ENCODE measurements at regions not wholly inside any gene's neighbourhood (a gene's known extent, or its start where the extent isn't known, plus 50 kb on each side); places are given as distances from the start of the nearest gene placed in this dataset.
"Not testable (repeated sequence)": the region's sequence is repeated elsewhere in the genome, so short reads cannot be mapped to it uniquely, and the experiment has no call there.

DNA sequence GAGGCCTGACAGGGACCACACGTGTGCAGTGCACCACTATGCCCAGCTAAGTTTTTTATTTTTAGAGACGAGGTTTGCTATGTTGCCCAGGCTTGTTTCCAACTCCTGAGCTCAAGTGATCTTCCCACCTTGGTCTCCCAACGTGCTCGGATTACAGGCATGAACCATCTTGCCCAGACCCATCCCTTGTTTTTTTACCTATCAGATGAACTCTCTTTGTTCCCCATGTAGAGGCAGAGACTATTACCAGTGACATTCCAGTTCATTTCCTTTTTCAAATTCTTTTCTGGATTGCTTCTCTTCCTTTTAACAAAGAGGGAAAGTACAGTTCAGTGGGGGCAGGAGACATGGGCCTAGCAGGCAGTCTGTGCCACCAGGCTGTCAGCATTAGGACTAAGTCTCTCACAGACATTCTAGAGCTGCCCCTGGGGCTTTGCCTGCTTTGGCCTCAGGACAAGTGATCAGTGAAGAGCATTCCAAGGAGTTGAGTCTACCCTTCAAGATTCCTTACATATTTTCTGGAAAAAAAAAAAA, 103.5 kb upstream of the SLC7A14 start:
- DNase-seq = peak in 1 of 2 donors; percentile 67
- 68% methylated on average over 4 of the region's 4 CpGs for WGBS, 2 donors

DNA sequence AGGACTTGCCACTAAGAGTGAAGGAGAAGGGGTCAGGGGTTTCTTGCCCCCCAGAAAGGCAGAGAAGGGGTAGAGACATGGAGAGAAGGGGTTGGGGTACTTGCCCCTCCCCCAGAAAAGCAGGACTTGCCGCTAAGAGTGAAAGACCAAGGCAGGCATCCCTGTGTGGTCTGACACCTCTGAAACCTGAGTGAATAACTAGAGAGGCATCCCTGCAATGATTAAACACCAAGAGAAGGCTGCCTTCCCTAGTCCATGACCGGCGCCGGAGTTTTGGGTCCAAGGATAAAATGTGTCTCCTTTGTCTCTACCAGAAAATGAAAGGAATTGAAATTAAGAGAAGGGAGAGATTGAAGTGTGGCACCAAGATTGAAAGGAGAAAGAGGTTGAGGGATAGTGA, 102.3 kb upstream of the SLC7A14 start:
- not testable (repeated sequence) for H3K36me3 ChIP-seq; H3K4me3 ChIP-seq; H3K27ac ChIP-seq; H3K27me3 ChIP-seq; DNase-seq; ATAC-seq (ENCODE audit: low FRiP score in 2 of 2); H3K9me3 ChIP-seq
- 95 to 96% methylated on average over 4 of the region's 4 CpGs for WGBS, 2 donors
- peaks cover 0 to 11% (median 7%) of the 10 kb centered on the region in 4 donors for H3K4me1 ChIP-seq

More for the DNA sequence above, 103.5 kb upstream of the SLC7A14 start:
- Histone ChIP-seq H3K4me1 (peaks cover 0 to 11% (median 7%) of the 10 kb centered on the region in 4 donors), H3K9me3 (no peaks in the 10 kb centered on the region), H3K4me3 (no peak overlapping the region), H3K27me3 (no peaks in the 10 kb centered on the region), H3K27ac (peak overlapping the region in 3 of 4 donors; percentile 40 to 51 (median 46)), H3K36me3 (no peaks in the 10 kb centered on the region)
- ATAC-seq (ENCODE audit: low FRiP score in 2 of 2) = peak; percentile 77 to 92
- TF ChIP-seq POLR2A (IDR thresholded peaks at IDR 0.05) = no peak
- TF ChIP-seq, protein P1, sequence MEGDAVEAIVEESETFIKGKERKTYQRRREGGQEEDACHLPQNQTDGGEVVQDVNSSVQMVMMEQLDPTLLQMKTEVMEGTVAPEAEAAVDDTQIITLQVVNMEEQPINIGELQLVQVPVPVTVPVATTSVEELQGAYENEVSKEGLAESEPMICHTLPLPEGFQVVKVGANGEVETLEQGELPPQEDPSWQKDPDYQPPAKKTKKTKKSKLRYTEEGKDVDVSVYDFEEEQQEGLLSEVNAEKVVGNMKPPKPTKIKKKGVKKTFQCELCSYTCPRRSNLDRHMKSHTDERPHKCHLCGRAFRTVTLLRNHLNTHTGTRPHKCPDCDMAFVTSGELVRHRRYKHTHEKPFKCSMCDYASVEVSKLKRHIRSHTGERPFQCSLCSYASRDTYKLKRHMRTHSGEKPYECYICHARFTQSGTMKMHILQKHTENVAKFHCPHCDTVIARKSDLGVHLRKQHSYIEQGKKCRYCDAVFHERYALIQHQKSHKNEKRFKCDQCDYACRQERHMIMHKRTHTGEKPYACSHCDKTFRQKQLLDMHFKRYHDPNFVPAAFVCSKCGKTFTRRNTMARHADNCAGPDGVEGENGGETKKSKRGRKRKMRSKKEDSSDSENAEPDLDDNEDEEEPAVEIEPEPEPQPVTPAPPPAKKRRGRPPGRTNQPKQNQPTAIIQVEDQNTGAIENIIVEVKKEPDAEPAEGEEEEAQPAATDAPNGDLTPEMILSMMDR (IDR thresholded peaks at IDR 0.05) = no peak
- no peak for TF ChIP-seq POLR2AphosphoS5 (IDR thresholded peaks at IDR 0.05)
- TF ChIP-seq EP300 (IDR thresholded peaks at IDR 0.05) = no peak

DNA sequence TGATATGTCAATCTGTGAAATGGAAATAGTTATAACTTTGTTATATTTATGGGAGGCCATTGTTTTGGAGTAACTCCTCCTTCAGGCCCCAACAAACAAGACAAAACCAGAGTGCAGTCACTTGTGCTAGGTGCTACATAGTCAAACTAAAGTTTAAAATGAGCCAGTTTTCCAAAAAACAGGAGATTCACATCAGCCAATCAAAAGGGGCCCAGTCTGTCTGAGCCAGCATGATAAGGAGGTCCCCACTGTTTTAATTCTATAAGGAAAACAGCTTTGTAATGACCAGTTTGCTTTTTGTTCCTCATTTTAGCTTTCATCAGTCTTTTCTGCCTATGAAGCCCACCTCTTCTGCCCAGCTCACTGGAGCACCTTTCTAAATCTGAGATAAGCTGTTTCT, 94.7 kb upstream of the SLC7A14 start:
- Histone ChIP-seq H3K4me1 (no peaks in the 10 kb centered on the region), H3K27me3 (no peaks in the 10 kb centered on the region), H3K4me3 (no peak overlapping the region), H3K27ac (no peak overlapping the region), H3K9me3 (no peaks in the 10 kb centered on the region), H3K36me3 (no peaks in the 10 kb centered on the region)
- ATAC-seq (ENCODE audit: low FRiP score in 2 of 2) (no peak), DNase-seq (no peak)
- TF ChIP-seq EP300 (IDR thresholded peaks at IDR 0.05) (no peak), POLR2AphosphoS5 (IDR thresholded peaks at IDR 0.05) (no peak), POLR2A (IDR thresholded peaks at IDR 0.05) (no peak)
- TF ChIP-seq, protein P1 (IDR thresholded peaks at IDR 0.05) = no peak

DNA sequence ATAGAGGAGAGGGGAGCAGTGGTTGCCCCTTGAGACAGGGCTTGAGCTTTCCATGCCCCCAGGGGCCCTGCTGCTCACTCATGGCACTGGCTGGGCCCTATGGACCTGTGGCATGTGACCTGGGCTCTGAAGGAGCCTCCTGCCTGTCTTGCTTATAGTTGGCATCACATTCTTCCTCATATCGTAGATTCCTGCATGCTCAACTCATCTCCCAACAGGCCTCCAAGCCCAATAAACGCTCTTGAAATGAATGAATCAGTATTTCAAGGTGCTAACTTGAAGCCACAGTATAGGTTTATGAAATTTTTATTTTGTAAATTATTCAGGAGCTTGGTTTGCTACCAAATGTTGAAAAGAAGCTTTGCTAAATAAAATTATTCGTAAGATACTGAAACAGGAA, 93.3 kb upstream of the SLC7A14 start:
- ATAC-seq (ENCODE audit: low FRiP score in 2 of 2) (no peak), DNase-seq (no peak)
- Histone ChIP-seq H3K27ac (no peak overlapping the region), H3K36me3 (no peaks in the 10 kb centered on the region), H3K9me3 (no peaks in the 10 kb centered on the region), H3K4me3 (no peak overlapping the region), H3K4me1 (no peaks in the 10 kb centered on the region), H3K27me3 (no peaks in the 10 kb centered on the region)
- no peak for TF ChIP-seq POLR2A (IDR thresholded peaks at IDR 0.05)
- no peak for TF ChIP-seq POLR2AphosphoS5 (IDR thresholded peaks at IDR 0.05)
- 91 to 96% methylated on average over 3 of the region's 3 CpGs for WGBS, 2 donors

DNA sequence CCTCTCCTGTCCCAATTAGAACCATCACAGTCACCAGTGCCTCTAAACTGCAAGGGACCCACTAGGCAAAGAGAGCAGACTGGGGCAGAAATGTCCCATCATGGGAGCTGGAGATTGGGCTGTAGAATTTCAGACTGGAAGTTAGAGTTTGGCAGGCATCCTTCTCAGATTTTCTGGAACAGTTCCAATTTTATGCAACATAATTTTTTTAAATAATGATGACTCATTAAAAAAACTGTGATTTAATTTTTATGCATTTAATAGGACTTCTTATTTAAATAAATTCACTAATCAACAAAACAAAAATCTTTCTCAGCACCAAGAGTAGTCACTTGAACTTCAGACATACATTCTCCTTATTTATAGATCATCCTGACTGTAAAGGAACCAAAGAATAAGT, 84.6 kb upstream of the SLC7A14 start:
- H3K27ac ChIP-seq = no peak overlapping the region
- ATAC-seq (ENCODE audit: low FRiP score in 2 of 2) (no peak), DNase-seq (no peak)
- H3K27me3 ChIP-seq = no peaks in the 10 kb centered on the region
- no peaks in the 10 kb centered on the region for H3K36me3 ChIP-seq
- H3K4me3 ChIP-seq = no peak overlapping the region
- H3K4me1 ChIP-seq = no peaks in the 10 kb centered on the region
- no peak for TF ChIP-seq EP300 (IDR thresholded peaks at IDR 0.05)
- no peaks in the 10 kb centered on the region for H3K9me3 ChIP-seq

DNA sequence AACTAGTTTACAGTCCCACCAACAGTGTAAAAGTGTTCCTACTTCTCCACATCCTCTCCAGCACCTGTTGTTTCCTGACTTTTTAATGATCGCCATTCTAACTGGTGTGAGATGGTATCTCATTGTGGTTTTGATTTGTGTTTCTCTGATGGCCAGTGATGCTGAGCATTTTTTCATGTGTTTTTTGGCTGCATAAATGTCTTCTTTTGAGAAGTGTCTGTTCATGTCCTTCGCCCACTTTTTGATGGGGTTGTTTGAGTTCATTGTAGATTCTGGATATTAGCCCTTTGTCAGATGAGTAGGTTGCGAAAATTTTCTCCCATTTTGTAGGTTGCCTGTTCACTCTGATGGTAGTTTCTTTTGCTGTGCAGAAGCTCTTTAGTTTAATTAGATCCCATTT, 77.1 kb upstream of the SLC7A14 start:
- not testable (repeated sequence) for H3K9me3 ChIP-seq; H3K27me3 ChIP-seq; H3K27ac ChIP-seq; H3K36me3 ChIP-seq; H3K4me3 ChIP-seq; ATAC-seq (ENCODE audit: low FRiP score in 2 of 2); H3K4me1 ChIP-seq; DNase-seq
- WGBS, 2 donors = 94 to 100% methylated on average over 3 of the region's 3 CpGs

DNA sequence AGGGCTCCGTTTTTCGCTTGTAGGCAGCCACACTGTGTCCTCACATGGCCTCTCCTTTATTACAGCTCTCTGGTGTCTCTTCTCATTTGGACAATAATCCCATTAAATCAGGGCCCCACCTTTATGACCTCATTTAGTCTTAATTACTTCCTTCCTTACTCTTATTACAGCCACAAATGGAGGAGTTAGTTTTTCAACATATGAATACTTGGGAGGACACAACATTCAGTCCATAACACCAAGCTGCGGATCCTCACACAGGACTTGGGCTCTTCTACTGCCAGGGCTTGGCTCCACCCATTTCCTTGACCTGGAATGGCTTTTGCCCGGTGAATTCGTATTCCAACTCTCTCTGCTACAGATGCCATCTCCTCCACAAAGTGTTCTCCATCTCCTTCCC, 74.3 kb upstream of the SLC7A14 start:
- Histone ChIP-seq H3K27me3 (no peaks in the 10 kb centered on the region), H3K27ac (no peak overlapping the region), H3K4me1 (no peaks in the 10 kb centered on the region), H3K4me3 (no peak overlapping the region), H3K36me3 (no peaks in the 10 kb centered on the region), H3K9me3 (no peaks in the 10 kb centered on the region)
- 72 to 73% methylated on average over 5 of the region's 5 CpGs for WGBS, 2 donors
- no peak for DNase-seq
- no peak for ATAC-seq (ENCODE audit: low FRiP score in 2 of 2)
- no peak for TF ChIP-seq POLR2A (IDR thresholded peaks at IDR 0.05)
- no peak for TF ChIP-seq EP300 (IDR thresholded peaks at IDR 0.05)
- TF ChIP-seq, protein P1 (IDR thresholded peaks at IDR 0.05) = no peak
- no peak for TF ChIP-seq POLR2AphosphoS5 (IDR thresholded peaks at IDR 0.05)

All from upper lobe of left lung (tissue), 6 donors.